GM18502 (cell line): ENCODE measurements at regions not wholly inside any gene's neighbourhood (a gene's known extent, or its start where the extent isn't known, plus 50 kb on each side); places are given as distances from the start of the nearest gene placed in this dataset.

Experiments used
- ATAC-seq: cut with Tn5 transposase; IDR thresholded peaks from one replicate; pipeline ENCODE4 v1.9.1; 2021; ENCODE audit warnings: mild to moderate bottlenecking; ENCODE audit not compliant: unreplicated experiment, poor library complexity

DNA sequence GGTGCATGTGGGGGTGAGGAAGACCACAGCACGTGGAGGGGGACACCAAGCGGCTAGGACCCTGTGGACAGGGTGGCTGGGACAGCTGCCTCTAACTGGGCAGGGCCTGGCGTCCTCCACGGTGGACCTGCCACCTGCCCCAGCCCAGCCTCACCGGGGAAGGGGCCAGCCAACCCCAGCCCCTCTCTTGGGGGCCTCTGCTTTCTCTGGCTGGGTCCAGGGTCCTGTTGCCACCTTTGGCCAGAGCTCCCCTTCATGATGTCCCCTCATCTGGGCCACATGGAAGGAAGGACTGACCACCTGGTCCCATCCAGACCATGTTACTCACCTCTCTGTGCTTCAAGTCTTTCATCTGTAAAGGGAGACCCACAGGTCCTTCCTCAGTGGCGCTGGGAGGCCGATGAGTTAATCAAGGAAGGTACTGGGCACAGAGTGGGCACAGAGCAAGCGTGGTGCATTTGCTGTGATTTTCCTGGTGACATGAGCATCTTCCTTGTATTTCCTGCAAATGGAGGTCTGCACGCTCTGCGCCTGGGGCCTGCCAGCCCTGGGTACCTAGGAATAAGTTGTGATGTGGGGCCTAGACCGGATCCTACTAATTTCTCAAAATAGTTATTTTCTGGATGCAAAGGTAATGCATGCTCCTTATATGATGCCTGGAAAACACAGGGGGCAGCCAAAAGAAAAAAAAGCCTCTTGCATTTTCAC, 538.4 kb downstream of the TBC1D22A start:
- no peak for ATAC-seq

DNA sequence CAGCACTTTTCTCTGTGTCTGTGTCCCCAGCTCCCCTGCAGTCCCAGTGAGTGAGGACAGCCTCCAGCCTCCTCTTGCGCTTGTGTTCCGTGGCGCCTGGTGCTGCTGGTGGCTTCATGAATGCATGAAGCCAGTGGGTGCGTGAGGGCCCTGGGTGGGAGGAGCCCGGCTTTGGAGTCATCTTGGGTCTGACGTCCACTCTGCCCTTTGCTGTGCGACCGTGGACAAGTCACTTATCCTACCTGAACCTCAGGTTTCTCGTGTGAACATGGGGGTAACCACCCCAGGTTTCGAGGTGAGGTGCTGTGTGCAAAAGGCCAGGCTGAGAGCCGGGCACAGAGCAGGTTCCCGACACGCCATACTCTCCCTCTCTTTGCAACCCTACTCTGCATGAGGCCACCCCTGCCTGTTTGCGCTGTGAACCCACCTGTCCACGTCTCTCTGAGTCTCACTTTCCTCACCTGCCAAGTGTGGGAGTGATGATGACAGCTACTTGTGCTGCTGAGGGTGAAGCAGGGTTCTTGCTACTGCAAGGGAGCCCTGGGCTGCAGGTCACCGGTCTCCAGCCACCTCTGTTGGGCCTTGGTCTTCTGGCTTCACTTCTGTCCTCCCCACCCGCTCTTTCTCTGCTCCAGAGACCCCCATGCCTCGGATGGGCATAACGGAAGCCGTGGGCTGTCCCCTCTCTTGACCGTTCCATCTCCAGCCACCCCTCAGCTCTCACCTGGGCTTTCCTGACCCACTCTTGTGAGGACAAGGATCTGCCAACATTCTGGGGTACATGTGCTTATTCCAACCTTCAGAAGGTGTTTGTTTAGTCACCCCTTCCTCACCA, 537.6 kb downstream of the TBC1D22A start:
- ATAC-seq = no peak

DNA sequence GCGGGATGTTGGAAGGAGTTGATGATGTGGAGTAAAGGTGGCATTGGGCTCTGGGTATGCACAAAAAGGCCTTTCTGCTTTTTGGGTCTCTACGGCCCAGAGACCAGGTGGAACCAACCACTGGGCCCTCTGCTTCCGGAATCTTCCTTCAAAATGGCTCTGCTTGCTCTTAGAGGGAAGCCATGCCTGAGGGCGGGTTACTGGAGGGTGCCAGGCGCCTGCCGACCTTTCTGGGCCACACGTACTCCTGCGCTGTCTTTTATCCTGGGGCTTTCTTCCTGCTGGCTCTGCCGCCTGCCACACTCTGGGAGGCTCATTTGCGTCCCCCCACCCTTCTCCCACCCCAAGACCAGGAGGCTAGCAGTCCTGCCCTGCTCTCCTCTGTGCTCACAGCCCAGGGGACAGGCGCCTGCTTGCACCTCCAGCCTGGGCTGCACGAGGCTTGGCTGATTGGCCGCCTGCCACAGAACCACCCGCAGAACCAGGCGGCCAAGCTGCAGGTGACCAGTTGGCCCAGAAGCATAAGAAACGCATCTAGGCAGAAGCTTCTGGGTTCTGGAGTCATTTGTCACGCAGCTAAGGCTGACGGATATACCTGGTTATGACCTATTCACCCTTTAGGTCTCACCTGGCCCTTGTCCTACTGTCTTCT, 536.9 kb downstream of the TBC1D22A start:
- no peak for ATAC-seq

DNA sequence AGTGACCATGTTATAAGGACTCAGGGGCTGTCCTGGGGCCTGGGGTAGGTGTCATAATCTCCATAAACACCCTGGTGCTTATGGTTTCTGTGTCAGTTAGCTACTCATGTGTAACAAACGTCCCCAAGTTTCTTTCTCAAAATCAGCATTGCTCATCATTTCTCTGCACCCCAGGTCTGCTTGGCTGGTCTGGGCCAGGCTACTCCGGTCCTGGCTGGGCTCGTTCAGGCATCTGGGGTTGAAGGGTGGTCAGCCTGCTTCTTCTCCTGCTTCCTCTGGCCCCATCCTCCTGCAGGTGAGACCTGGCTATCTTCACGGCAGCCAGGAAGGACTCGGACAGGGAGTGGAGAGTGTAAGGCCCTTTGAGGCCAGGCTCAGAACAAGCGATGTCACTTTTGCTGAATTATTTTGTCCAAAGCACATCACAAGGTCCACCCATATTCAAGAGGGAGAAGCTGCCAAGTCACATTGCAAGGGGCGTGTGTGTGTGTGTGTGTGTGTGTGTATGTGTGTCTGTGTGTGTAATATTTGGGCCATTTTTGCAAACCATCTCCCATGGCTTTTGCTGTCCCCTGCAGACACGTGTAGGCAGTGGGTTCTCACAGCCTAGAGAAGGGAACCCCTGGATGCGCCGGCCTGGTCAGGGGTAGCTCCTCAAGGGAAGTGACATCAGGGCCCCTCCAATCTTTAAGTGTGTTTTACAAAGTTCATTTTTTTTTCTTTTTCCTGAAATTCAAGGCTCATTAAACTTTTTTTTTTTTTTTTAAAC, 535.8 kb downstream of the TBC1D22A start:
- ATAC-seq = no peak

DNA sequence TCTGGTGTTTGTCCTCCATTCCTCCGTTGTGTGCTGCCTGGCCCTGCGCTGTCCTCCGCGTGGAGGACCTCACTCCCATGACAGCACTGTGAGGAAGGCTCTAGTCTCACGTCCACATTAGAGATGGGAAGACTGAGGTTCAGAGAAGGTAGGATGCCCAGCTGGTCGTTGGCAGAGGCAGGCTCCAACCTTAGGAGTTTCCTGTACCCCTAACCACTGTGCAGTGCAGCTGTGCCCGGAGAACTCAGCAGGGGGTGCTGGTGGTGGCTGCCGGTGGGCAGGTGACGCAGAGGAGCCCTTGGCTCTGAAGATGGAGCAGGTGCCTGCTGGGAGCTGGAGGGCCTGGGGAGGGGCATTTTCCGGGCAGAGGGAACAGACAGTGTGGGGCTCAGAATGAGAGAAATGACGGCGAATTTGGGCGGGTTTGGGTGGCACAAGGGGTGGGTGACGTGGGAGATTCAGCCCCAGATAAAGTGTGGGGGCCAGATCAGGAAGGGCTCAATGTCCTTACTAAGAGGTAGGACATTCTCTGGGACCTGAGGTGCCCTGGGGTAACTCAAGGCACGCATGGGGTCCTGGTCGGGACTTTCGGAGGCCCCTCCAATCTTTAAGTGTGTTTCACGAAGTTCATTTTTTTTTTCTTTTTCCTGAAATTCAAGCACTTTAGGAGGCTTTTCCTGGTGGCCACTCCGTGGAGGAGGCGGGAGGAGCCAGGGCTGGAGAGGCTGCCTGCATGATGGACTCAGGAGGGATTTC, 535.0 kb downstream of the TBC1D22A start:
- no peak for ATAC-seq

DNA sequence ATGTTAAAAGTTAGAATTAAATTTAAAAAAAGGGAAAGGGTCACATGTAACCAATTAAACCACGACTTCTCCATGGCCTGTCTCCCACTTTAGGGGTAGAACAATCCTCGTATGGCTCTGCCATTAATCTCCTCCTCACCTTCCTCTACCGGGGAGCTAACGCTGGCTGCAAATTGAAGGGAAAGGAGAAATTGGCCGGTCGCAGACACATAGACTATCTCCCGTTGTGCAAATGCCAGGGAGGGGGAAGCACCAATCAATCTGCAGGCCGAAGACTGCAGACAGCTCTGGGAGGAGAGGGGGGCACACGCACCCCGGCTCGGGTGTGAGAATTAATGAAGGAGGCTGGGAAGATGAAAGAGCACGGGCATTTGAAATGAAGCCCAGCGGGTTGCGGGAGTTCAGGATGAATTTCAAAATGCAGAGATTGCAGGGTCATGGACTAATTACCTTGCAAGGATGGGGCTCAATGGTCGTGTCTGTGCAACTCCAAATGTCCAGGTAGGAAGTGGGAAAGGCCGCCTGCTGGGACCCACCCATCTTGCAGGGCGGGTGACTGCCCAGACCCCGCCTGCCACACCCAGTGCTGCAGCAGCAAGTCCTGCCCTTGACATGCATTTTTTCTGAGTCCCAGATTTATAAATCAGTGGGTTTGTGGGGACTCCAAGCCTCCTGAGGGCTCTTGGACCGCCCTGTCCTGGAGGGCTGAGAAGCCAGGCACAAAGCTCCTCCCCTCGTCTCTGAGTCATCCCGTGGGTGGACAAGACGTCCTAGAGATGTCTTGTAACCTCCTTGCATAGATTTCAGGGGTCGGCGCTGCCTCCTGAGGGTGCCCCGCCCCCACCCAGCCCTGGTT, 534.2 kb downstream of the TBC1D22A start:
- no peak for ATAC-seq

DNA sequence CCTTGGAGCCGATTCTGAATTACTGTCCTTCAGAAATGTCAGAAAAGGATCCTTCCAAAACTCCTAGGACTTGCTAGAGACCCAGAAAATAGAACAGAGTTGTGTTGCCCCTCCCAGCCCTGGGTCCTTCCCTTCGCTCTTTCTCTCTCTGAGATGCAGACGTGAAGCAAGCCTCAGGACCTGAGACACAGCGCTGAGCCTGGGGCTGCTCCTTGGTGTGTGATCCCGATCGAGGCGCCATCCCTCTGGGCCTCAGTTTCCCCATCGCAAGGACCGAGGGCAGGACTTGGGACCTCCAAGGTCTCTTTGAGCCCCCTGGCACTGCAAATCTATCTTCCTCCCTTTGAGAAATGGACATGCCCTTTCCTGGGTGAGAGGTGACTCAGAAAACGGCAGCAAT, 533.5 kb downstream of the TBC1D22A start:
- ATAC-seq = no peak

DNA sequence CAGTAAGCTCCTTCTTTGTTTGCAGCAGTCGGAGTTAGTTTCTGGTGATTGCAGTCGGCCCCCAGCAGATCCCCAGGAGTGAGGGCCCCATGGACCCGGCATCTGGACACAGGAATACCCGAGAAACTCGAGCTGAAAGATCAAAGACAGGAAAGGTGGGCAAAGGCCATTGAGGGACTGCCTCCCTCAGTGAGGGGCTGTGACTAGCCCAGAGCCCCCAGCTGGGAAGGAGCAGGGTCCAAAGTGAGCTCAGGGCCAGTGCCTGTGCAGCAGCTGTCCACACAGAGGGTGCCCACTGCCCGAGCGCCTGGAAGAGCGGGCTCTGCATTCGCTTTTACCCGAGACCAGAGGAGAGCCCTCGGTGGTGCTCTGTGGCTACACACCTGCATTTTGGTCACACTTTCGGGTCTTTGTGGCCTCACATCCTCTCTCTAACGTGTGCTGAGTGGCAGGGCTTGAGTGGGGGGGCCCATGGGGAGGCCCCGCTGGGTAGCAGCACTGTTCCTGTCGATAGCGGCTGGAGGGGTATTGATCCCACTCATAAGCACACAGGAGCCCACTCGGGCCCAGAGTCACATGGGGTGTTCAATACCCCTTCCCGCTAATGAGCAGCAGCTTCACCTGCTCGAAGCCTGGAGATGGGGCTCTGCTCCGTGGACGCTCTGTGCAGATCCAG, 532.9 kb downstream of the TBC1D22A start:
- ATAC-seq = no peak

DNA sequence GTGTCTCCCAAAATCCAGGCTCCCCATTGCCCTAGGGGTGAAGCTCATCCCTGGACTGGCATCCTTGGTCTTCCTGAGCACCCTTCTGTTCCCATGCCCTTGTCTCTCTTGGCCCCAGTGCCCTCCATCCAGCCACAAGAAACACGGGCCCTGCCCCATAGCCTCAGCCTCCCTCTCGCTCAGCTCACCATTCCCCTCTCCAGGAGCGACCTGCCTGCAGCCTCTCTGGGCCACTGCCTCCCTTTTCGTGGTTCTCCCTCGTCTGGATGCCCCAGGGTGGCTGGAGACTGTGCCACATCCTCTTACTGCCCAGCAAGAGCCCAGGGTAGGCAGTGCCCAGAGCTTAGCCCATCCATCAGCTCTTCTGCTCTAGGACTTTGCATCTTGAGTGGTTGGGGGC, 532.1 kb downstream of the TBC1D22A start:
- ATAC-seq = no peak

DNA sequence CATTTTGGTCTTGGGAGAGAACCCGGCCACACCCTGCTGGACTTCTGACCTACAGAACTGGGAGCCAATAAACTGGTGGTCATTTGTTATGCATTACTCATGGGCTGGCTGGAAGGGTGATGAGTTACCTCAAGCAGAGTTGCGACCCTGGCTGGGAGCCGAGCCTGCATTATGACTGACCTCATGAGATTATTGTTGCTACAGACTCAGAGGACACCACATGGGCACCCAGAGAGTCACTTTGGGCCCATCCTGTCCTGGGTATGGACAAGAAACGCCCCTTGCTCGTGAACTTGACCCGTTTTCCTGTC, 531.7 kb downstream of the TBC1D22A start:
- ATAC-seq = no peak

DNA sequence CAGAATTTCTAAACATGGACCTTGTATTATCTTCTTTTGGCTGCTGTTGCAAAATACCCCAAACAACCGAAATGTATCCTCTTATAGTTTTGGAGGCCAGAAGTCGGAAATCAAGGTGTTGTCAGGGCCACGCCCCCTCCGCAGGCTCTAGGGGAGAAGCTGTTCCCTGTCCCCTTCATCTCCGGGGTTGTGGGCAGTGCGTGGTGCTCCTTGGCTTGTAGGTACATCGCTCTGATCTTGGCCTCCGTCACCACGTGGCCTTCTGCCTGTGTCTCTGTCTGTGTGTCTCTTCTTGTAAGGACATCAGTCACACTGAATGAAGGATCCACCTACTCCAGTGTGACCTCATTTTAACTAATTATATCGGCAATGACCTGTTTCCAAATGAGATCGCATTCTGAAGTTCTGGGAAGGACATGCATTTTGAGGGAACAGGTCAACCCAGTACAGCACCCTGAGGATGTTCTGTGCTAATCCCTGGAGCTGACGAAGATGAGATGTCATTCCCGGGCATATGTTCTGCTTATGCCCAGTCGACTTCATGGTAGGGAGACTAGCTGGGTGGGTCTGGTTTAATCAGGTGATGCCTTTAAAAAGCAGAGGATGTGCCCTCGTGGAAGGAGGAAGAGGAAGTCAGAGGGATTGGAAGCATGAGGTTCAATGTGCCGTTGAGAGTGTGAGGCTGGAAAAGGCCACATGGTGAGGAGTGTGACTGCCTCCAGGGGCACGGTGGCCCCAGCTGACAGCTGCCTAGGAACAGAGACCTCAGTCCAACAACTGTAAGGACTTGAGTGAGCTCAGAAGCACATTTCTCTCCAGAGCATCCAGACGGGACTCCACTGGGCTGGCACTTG, 531.1 kb downstream of the TBC1D22A start:
- no peak for ATAC-seq

DNA sequence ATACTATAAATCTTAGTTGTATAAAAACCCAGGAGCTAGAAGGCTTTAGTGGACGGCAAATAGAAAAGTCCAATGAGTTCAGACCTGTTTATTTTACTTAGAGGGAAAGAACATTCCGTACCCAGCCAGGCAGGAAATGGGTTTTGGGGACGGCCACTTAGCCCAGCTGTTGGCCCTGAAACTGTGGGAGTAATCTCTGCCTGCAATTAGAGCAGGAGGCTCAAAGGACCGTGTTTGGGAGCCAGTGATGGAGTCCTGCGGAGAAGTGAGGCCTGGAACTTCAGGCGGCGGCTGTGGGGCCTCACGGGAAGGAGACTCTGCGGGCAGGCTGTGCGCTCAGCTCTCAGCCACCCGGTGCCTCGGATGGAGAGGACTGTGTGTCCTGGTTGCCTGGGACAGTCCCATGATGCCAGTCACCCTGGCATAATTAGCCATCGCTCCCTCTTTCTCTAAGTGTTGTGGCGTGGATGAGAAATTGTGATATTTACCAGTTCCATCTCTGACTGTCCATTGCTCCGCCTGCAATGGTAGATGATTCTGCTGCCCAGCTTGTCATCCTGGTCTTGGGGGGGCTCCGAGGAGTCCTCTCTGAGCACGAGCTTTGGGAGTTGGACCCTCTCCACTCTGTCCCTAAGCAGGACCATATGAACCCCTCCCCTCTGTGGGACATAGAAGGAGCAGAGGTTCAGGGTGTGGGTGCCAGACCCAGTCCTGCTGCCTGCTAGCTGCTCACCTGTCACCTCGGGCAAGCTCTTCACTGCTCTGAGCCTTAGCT, 530.3 kb downstream of the TBC1D22A start:
- no peak for ATAC-seq

DNA sequence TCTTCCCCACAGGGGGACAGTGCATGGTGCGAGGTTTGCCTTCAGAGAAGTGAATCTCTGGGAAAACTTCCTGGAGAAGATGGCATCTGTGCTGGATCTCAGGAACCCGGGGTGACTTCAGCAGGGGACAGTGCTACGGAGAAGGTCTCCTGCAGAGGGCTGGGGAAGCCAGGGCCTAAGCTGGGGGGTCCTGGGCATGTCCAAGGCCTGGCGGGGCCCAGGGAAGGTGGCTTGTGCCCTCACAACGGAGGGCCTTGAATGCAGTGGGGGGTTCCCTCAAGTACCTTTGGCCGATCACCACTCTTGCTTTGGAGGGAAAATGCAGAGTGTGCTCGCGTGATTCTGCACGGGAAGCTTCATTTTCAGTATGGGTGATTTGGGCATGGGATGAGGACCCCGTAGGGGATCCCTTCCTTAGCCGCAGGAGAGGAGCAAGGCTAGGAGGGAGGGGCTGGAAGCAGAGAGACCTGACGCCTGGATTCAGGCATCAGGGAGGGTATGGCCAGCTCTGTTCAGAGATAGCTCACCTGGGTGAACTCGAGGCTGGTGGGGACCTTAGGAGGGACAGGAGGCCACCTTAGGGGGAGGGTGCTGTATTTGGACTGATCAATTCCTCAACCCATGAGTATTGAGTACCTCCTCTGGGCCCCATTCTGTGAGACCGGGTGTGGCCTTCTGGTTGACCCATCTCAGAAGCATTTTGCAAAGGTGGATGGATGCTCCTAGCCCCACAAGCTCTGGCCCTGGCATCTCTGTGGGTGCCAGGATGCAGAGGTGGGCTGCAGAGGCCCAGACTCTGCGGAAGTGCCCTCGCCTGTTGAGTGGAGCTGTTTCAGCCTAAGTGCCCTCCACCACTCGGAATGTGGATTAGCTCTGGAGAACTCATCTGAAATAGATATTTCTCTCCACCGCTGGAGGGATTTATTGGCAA, 529.4 kb downstream of the TBC1D22A start:
- no peak for ATAC-seq

DNA sequence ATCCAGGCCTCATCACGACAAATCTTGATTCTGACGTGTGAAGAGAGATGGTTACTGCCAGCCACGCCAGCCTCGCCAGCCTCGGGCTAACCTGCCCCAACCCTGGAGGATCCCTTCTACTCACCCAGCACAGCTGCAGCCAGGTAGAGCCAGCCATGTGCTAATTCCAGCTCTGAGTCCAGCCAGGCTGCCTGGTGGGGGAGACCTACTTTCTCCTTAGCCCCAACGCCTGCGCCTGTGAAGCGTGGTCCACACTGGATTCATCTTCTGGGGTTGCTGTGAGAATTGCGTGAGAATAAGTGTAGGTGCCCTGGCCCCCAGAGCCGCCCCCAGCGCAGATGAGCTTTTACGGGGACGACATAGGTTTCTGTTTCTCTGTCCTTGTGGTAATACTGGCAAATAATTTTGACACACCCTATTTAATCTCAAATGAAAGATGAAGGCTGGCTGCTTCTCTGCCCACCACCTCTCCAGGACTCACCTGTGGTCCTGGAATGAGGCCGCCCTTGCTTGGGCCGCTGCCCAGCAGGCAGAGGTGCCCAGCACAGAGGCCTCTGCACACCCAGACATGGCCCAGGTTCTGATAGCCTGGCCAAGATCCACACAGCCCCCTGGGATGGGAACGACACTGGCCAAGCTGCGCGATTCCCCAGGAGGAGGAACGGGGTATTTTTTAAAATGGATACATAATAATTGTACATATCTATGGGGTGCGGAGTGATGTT, 528.4 kb downstream of the TBC1D22A start:
- ATAC-seq = no peak

DNA sequence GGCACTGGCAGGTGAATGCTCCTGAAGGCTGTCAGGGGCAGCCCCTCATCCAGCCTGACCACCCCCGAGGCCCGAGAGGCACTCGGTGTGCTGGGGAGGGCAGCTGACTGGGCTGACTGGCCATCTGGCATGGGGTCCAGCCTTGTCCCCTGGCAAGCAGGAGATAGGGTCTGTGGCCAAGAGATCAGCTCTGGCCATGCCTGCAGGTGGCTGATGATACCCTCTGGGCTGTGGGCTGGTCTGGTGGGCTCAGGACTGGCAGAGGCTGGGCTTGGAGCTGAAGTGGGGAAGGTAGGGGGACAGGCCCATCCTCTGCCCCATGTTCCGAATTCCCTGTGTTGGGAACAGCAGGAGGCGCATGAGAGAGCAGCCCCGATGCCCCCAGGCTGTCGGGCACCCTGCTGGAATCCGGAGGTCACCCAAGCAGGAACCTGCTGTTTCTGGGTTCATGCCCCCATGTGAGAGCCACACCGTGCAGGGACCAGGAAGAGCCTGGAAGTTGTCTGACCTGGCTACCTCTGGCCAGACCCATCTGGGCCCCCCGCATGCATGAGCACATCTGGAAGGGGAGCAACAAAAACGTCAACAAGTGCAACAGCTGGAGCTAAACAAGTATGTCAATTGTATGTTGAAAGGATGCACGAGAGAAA, 527.0 kb downstream of the TBC1D22A start:
- ATAC-seq = no peak
